SKM-1 (cell line): ENCODE measurements at regions not wholly inside any gene's neighbourhood (a gene's known extent, or its start where the extent isn't known, plus 50 kb on each side); places are given as distances from the start of the nearest gene placed in this dataset.

ENCODE experiments used
- DNase-seq: peaks from one replicate; lab custom pipeline; 2025; ENCODE audit not compliant: unreplicated experiment; lab: John Stamatoyannopoulos, UW

- DNase-seq = no peak
Observed at GRCh38 chr21:28110716-28111115, 882.0 kb downstream of the LTN1 start.

GRCh38 chr21:28110074-28110473 is 882.6 kb downstream of the LTN1 start:
- no peak for DNase-seq

GRCh38 chr21:28106370-28106890 is 886.2 kb downstream of the LTN1 start:
- DNase-seq = no peak

- no peak for DNase-seq
Observed at GRCh38 chr21:28104346-28104745, 888.3 kb downstream of the LTN1 start.

GRCh38 chr21:28100366-28100765 is 892.3 kb downstream of the LTN1 start:
- no peak for DNase-seq

GRCh38 chr21:28099001-28099705 is 893.5 kb downstream of the LTN1 start:
- DNase-seq = no peak

- DNase-seq = no peak
Observed at GRCh38 chr21:28091466-28091865, 901.2 kb downstream of the LTN1 start.

- no peak for DNase-seq
Observed at GRCh38 chr21:28090546-28090945, 902.1 kb downstream of the LTN1 start.

- DNase-seq = no peak
Observed at GRCh38 chr21:28089599-28090441, 902.9 kb downstream of the LTN1 start.

GRCh38 chr21:28086861-28087581 is 905.7 kb downstream of the LTN1 start:
- DNase-seq = no peak

GRCh38 chr21:28084951-28085350 is 907.7 kb downstream of the LTN1 start:
- DNase-seq = no peak

GRCh38 chr21:28083350-28083749 is 909.3 kb downstream of the LTN1 start:
- no peak for DNase-seq

- no peak for DNase-seq
Observed at GRCh38 chr21:28078126-28078525, 914.6 kb downstream of the LTN1 start.

GRCh38 chr21:28074676-28075075 is 918.0 kb downstream of the LTN1 start:
- no peak for DNase-seq

GRCh38 chr21:28072601-28073000 is 920.1 kb downstream of the LTN1 start:
- no peak for DNase-seq

GRCh38 chr21:28069450-28069923 is 923.2 kb downstream of the LTN1 start:
- DNase-seq = no peak

- no peak for DNase-seq
Observed at GRCh38 chr21:28068455-28069358, 924.0 kb downstream of the LTN1 start.

GRCh38 chr21:28066596-28067387 is 925.9 kb downstream of the LTN1 start:
- no peak for DNase-seq

GRCh38 chr21:28066076-28066475 is 926.6 kb downstream of the LTN1 start:
- DNase-seq = no peak
